Endodermal cell (in vitro differentiated cells): ENCODE measurements at regions not wholly inside any gene's neighbourhood (a gene's known extent, or its start where the extent isn't known, plus 50 kb on each side); places are given as distances from the start of the nearest gene placed in this dataset.

Experiments
- DNase-seq: peaks from one replicate; pipeline ENCODE4 v3.0.0-alpha.2; 2017
- H3K27ac ChIP-seq: 2 replicates; pipeline ENCODE4 v1.5.1; 2013; ENCODE audit warnings: mild to moderate bottlenecking, low read depth, low read length, moderate library complexity
- H3K27me3 ChIP-seq: 2 replicates; pipeline ENCODE4 v1.6.1; 2013; ENCODE audit warnings: mild to moderate bottlenecking, low read length, moderate library complexity; ENCODE audit not compliant: insufficient read depth, control insufficient read depth, poor library complexity, severe bottlenecking
- H3K36me3 ChIP-seq: 2 replicates; pipeline ENCODE4 v1.7.0; 2013; ENCODE audit warnings: mild to moderate bottlenecking, low read length, moderate library complexity; ENCODE audit not compliant: control insufficient read depth, insufficient read depth
- H3K4me1 ChIP-seq: one replicate; pipeline ENCODE4 v1.7.0; 2013; ENCODE audit warnings: low read length; ENCODE audit not compliant: control insufficient read depth, insufficient read depth
- H3K4me3 ChIP-seq: 2 replicates; pipeline ENCODE4 v1.5.1; 2013; ENCODE audit warnings: mild to moderate bottlenecking, low read length, moderate library complexity
- H3K9ac ChIP-seq: 2 replicates; pipeline ENCODE4 v1.6.1; 2013; ENCODE audit warnings: mild to moderate bottlenecking, low read length, moderate library complexity; ENCODE audit not compliant: poor library complexity, severe bottlenecking; ENCODE audit errors: extremely low read depth
- H3K9me3 ChIP-seq: 2 replicates; pipeline ENCODE4 v1.6.1; 2013; ENCODE audit warnings: mild to moderate bottlenecking, low read length, moderate library complexity; ENCODE audit not compliant: control insufficient read depth
- H3K27ac Mint-ChIP-seq: 2 replicates; pipeline ENCODE4 v1.8.0; 2020; ENCODE audit warnings: mixed read lengths
- H3K27me3 Mint-ChIP-seq: 2 replicates; pipeline ENCODE4 v1.8.0; 2021; ENCODE audit warnings: mild to moderate bottlenecking, mixed read lengths; ENCODE audit not compliant: insufficient read depth
- H3K36me3 Mint-ChIP-seq: 2 replicates; pipeline ENCODE4 v1.8.0; 2020; ENCODE audit warnings: low read depth, mixed read lengths
- H3K4me1 Mint-ChIP-seq: 2 replicates; pipeline ENCODE4 v1.8.0; 2020; ENCODE audit warnings: mixed read lengths
- H3K4me3 Mint-ChIP-seq: 2 replicates; pipeline ENCODE4 v1.8.0; 2020; ENCODE audit warnings: mild to moderate bottlenecking, moderate library complexity, mixed read lengths
- H3K9me3 Mint-ChIP-seq: 2 replicates; pipeline ENCODE4 v1.8.0; 2020; ENCODE audit warnings: mild to moderate bottlenecking, mixed read lengths
- WGBS, 2 experiments: methylation state at CpG; one replicate each; pipeline versions ENCODE4 v1.1.5 to v1.1.7; 2013; ENCODE audit warnings: missing lambda C conversion rate in 2 of 2, mixed read lengths in 1 of 2; ENCODE audit not compliant: insufficient coverage in 1 of 2, insufficient read length in 1 of 2; 5-methylcytosine and 5-hydroxymethylcytosine counted together
- TF ChIP-seq, protein P1 (sequence below): fragments of 200-600 bp; sonication (generic); conservative IDR thresholded peaks from 2 replicates; pipeline ENCODE4 v1.5.0; 2021; ENCODE audit warnings: antibody characterized with exemption, mild to moderate bottlenecking

DNA sequence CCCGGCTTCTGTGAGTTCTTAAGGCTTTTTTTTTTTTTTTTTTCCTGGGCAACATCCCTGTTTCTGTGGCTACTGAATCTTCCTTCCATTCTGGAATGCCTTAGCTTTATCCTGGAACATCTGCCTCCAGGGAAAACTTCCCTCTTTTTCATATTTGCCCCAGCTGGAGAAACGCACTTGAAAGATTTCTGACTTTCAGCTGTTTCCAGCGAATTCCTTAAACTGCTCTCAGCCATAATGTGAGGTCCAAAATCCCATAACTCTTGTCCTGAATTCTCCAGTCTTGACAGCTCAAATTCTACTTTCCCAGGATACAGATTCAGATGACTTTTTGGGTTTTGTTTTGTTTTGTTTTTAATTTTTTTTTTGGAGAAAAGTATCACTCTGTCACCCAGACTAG is 263.6 kb upstream of the AUTS2 start:
- Histone ChIP-seq H3K4me1 (no peaks in the 10 kb centered on the region), H3K9me3 (peaks cover 15% of the 10 kb centered on the region), H3K27ac (no peak overlapping the region), H3K36me3 (no peaks in the 10 kb centered on the region), H3K27me3 (no peaks in the 10 kb centered on the region), H3K9ac (no peak overlapping the region), H3K4me3 (no peak overlapping the region)
- no peak for DNase-seq
- peaks cover 13% of the 10 kb centered on the region for H3K9me3 Mint-ChIP-seq
- H3K4me1 Mint-ChIP-seq: peaks cover 6% of the 10 kb centered on the region
- no peak overlapping the region for H3K4me3 Mint-ChIP-seq
- no peak overlapping the region for H3K27ac Mint-ChIP-seq
- peaks cover 2% of the 10 kb centered on the region for H3K36me3 Mint-ChIP-seq
- TF ChIP-seq, protein P1, sequence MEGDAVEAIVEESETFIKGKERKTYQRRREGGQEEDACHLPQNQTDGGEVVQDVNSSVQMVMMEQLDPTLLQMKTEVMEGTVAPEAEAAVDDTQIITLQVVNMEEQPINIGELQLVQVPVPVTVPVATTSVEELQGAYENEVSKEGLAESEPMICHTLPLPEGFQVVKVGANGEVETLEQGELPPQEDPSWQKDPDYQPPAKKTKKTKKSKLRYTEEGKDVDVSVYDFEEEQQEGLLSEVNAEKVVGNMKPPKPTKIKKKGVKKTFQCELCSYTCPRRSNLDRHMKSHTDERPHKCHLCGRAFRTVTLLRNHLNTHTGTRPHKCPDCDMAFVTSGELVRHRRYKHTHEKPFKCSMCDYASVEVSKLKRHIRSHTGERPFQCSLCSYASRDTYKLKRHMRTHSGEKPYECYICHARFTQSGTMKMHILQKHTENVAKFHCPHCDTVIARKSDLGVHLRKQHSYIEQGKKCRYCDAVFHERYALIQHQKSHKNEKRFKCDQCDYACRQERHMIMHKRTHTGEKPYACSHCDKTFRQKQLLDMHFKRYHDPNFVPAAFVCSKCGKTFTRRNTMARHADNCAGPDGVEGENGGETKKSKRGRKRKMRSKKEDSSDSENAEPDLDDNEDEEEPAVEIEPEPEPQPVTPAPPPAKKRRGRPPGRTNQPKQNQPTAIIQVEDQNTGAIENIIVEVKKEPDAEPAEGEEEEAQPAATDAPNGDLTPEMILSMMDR: no peak
- WGBS, 2 experiments: 88 to 90% methylated on average over 3 of the region's 3 CpGs
- no peaks in the 10 kb centered on the region for H3K27me3 Mint-ChIP-seq

DNA sequence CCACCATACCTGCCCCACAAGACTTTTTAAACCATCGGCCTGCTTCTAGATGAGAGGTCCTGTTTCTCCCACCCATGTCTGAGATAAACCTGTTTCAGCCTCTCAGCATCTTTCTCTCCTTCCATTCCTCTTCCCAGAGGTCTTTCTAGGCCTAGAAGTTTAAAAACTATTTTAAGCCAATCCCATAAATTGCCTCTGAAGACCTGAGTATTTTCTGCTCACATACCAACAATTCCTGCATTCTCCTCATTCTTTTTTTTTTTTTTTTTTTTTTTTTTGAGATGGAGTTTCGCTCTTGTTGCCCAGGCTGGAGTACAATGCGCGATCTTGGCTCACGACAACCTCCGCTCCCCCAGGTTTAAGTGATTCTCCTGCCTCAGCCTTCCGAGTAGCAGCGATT is 262.9 kb upstream of the AUTS2 start:
- Histone ChIP-seq H3K27ac (no peak overlapping the region), H3K9me3 (peaks cover 9% of the 10 kb centered on the region), H3K27me3 (no peaks in the 10 kb centered on the region), H3K36me3 (no peaks in the 10 kb centered on the region), H3K9ac (no peak overlapping the region), H3K4me3 (no peak overlapping the region), H3K4me1 (no peaks in the 10 kb centered on the region)
- TF ChIP-seq, protein P1: no peak
- Mint-ChIP-seq H3K4me1 (peaks cover 6% of the 10 kb centered on the region), H3K27me3 (peaks cover 3% of the 10 kb centered on the region), H3K27ac (no peak overlapping the region), H3K9me3 (peaks cover 8% of the 10 kb centered on the region), H3K36me3 (peaks cover 2% of the 10 kb centered on the region), H3K4me3 (no peak overlapping the region)
- WGBS, 2 experiments: 89 to 95% methylated on average over 8 of the region's 8 CpGs
- no peak for DNase-seq

DNA sequence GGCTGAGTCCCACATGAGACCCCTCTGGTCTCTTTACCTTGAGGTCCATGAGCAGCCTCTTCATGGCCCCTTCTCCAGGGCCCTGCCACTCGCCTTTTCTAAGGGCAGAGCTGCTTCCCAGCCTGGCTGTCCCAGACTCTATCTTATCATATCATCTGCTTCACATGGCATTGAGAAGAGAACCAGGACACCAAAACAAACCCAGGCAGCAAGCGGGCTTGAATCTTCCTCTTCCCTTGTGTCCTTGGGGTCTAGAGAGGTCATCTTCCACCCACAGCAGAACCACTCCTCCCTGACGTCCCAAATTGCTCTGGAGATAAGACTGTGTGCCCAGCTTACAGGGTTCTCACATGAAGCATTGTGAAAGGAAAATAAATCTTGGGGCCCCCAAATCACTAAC is 261.3 kb upstream of the AUTS2 start:
- no peak overlapping the region for H3K27ac ChIP-seq
- no peaks in the 10 kb centered on the region for H3K9me3 ChIP-seq
- H3K9me3 Mint-ChIP-seq: no peaks in the 10 kb centered on the region
- no peaks in the 10 kb centered on the region for H3K36me3 ChIP-seq
- H3K36me3 Mint-ChIP-seq: no peaks in the 10 kb centered on the region
- no peak overlapping the region for H3K4me3 Mint-ChIP-seq
- H3K9ac ChIP-seq: no peak overlapping the region
- H3K27me3 Mint-ChIP-seq: peaks cover 3% of the 10 kb centered on the region
- no peak for DNase-seq
- TF ChIP-seq, protein P1: no peak
- H3K4me1 Mint-ChIP-seq: peaks cover 10% of the 10 kb centered on the region
- H3K27ac Mint-ChIP-seq: no peak overlapping the region
- H3K27me3 ChIP-seq: no peaks in the 10 kb centered on the region
- H3K4me3 ChIP-seq: no peak overlapping the region
- no peaks in the 10 kb centered on the region for H3K4me1 ChIP-seq
- WGBS, 2 experiments: 79% methylated on average over 3 of the region's 3 CpGs; no CpG with 5 or more reads in 1 of the 2 experiments
